ENCODE measurements at regions not wholly inside any gene's neighbourhood (a gene's known extent, or its start where the extent isn't known, plus 50 kb on each side); places are given as distances from the start of the nearest gene placed in this dataset.

GRCh38 chr1:163922743-163923201 is 601.0 kb downstream of the NUF2 start:
- TF ChIP-seq PKNOX1 (IDR thresholded peaks at IDR 0.05), result no peak
- TF ChIP-seq CTCF (IDR thresholded peaks at IDR 0.05 in 2 of 3, conservative IDR thresholded peaks at IDR 0.05 in 1 of 3; ENCODE audit: control insufficient read depth in 2 of 3, extremely low read depth in 1 of 3, insufficient read depth in 1 of 3, low read depth in 3 of 3, low read length in 3 of 3), result no peak
- TF ChIP-seq EGR1 (IDR thresholded peaks at IDR 0.05; ENCODE audit: borderline replicate concordance in 1 of 2, low read depth in 2 of 2, low read length in 2 of 2), result no peak
- no peak for TF ChIP-seq MYC (IDR thresholded peaks at IDR 0.05; ENCODE audit: insufficient read depth, insufficient read length, insufficient replicate concordance, low read length, severe bottlenecking)
- TF ChIP-seq TAF1 (IDR thresholded peaks at IDR 0.05; ENCODE audit: borderline replicate concordance, low read depth, low read length), result no peak
- no peak for TF ChIP-seq SREBF2 (IDR thresholded peaks at IDR 0.05; ENCODE audit: low read length)
- no peak for TF ChIP-seq POLR2A (IDR thresholded peaks at IDR 0.05; ENCODE audit: low read depth, low read length)
- no peak for TF ChIP-seq ZNF24 (IDR thresholded peaks at IDR 0.05)
- TF ChIP-seq KAT2A (conservative IDR thresholded peaks at IDR 0.05; ENCODE audit: control insufficient read depth, low read depth, low read length), result no peak
- TF ChIP-seq USF2 (IDR thresholded peaks at IDR 0.05; ENCODE audit: borderline replicate concordance, low read depth, low read length), result no peak
